Neural progenitor cell (in vitro differentiated cells): ENCODE measurements at regions not wholly inside any gene's neighbourhood (a gene's known extent, or its start where the extent isn't known, plus 50 kb on each side); places are given as distances from the start of the nearest gene placed in this dataset.

ENCODE experiments used
- DNase-seq: peaks from one replicate; pipeline ENCODE4 v3.0.0-alpha.2; 2016; ENCODE audit warnings: low spot score
- H2AFZ ChIP-seq: fragments of 200-600 bp; sonication (generic); replicated peaks from 2 replicates; pipeline ENCODE4 v1.6.1; 2016; ENCODE audit warnings: antibody characterized with exemption
- H3F3A ChIP-seq: fragments of 200-600 bp; sonication (generic); 2 replicates; pipeline ENCODE4 v1.6.1; 2016; ENCODE audit warnings: antibody characterized with exemption, low read depth
- H3K27ac ChIP-seq: fragments of 200-600 bp; sonication (generic); 2 replicates; pipeline ENCODE4 v1.5.1; 2016; ENCODE audit warnings: mild to moderate bottlenecking
- H3K27me3 ChIP-seq: fragments of 200-600 bp; sonication (generic); 2 replicates; pipeline ENCODE4 v1.6.1; 2016; ENCODE audit warnings: mild to moderate bottlenecking, moderate library complexity
- H3K36me3 ChIP-seq: fragments of 200-600 bp; sonication (generic); 2 replicates; pipeline ENCODE4 v1.5.1; 2016
- H3K4me1 ChIP-seq: fragments of 200-600 bp; sonication (generic); 2 replicates; pipeline ENCODE4 v1.6.1; 2016; ENCODE audit warnings: mixed run types
- H3K4me2 ChIP-seq: fragments of 200-600 bp; sonication (generic); 2 replicates; pipeline ENCODE4 v1.6.1; 2016
- H3K4me3 ChIP-seq: fragments of 200-600 bp; sonication (generic); 2 replicates; pipeline ENCODE4 v1.5.1; 2016
- H3K79me2 ChIP-seq: fragments of 200-600 bp; sonication (generic); 2 replicates; pipeline ENCODE4 v1.6.1; 2016; ENCODE audit warnings: low read depth
- H3K9ac ChIP-seq: fragments of 200-600 bp; sonication (generic); 2 replicates; pipeline ENCODE4 v1.6.1; 2016
- H3K9me3 ChIP-seq: fragments of 200-600 bp; sonication (generic); 2 replicates; pipeline ENCODE4 v1.5.1; 2016; ENCODE audit warnings: low read depth
- H4K20me1 ChIP-seq: fragments of 200-600 bp; sonication (generic); 2 replicates; pipeline ENCODE4 v1.6.1; 2016; ENCODE audit warnings: low read depth
- H3K27ac Mint-ChIP-seq: 3 replicates; pipeline ENCODE4 v1.8.0; 2021; ENCODE audit warnings: mixed read lengths
- H3K27me3 Mint-ChIP-seq: 2 replicates; pipeline ENCODE4 v1.8.0; 2022; ENCODE audit warnings: low read depth, mild to moderate bottlenecking, inconsistent platforms, moderate library complexity, mixed read lengths; ENCODE audit not compliant: insufficient read depth
- H3K36me3 Mint-ChIP-seq: 3 replicates; pipeline ENCODE4 v1.8.0; 2021; ENCODE audit warnings: mixed read lengths
- H3K4me1 Mint-ChIP-seq: 3 replicates; pipeline ENCODE4 v1.8.0; 2021; ENCODE audit warnings: mixed read lengths
- H3K4me3 Mint-ChIP-seq: 3 replicates; pipeline ENCODE4 v1.8.0; 2021; ENCODE audit warnings: mild to moderate bottlenecking, moderate library complexity, mixed read lengths
- H3K9me3 Mint-ChIP-seq: 3 replicates; pipeline ENCODE4 v1.8.0; 2020; ENCODE audit warnings: mixed read lengths
- CTCF ChIP-seq: fragments of 200-600 bp; sonication (generic); IDR thresholded peaks from 2 replicates; pipeline ENCODE4 v1.5.1; 2017; ENCODE audit warnings: antibody characterized with exemption, mild to moderate bottlenecking
- EZH2 ChIP-seq: fragments of 200-600 bp; sonication (generic); IDR thresholded peaks from 2 replicates; pipeline ENCODE4 v1.6.1; 2017; ENCODE audit warnings: antibody characterized with exemption, mild to moderate bottlenecking, moderate library complexity
- EZH2phosphoT487 ChIP-seq: fragments of 200-600 bp; sonication (generic); IDR thresholded peaks from 2 replicates; pipeline ENCODE4 v1.6.1; 2017; ENCODE audit warnings: antibody characterized with exemption

GRCh38 chr3:139738697-139739096, 60.9 kb upstream of the NMNAT3 start:
- H3K4me3 Mint-ChIP-seq: no peak overlapping the region
- H3K27ac Mint-ChIP-seq: no peak overlapping the region
- no peaks in the 10 kb centered on the region for H3K4me1 Mint-ChIP-seq
- H3K4me3 ChIP-seq: no peak overlapping the region
- DNase-seq: no peak
- H2AFZ ChIP-seq: no peak overlapping the region
- H3K9me3 ChIP-seq: no peaks in the 10 kb centered on the region
- TF ChIP-seq EZH2 (no peak), CTCF (no peak), EZH2phosphoT487 (no peak)
- H3K4me2 ChIP-seq: no peak overlapping the region
- no peaks in the 10 kb centered on the region for H3F3A ChIP-seq
- H3K79me2 ChIP-seq: no peaks in the 10 kb centered on the region
- H3K36me3 Mint-ChIP-seq: no peaks in the 10 kb centered on the region
- H3K27me3 Mint-ChIP-seq: peaks cover 2% of the 10 kb centered on the region
- no peak overlapping the region for H3K27ac ChIP-seq
- no peak overlapping the region for H3K9ac ChIP-seq
- no peaks in the 10 kb centered on the region for H4K20me1 ChIP-seq
- H3K4me1 ChIP-seq: no peaks in the 10 kb centered on the region
- H3K27me3 ChIP-seq: no peaks in the 10 kb centered on the region
- no peaks in the 10 kb centered on the region for H3K36me3 ChIP-seq
- H3K9me3 Mint-ChIP-seq: no peaks in the 10 kb centered on the region

GRCh38 chr3:139737682-139738361, 60.0 kb upstream of the NMNAT3 start:
- H3K9ac ChIP-seq: no peak overlapping the region
- H3K9me3 ChIP-seq: no peaks in the 10 kb centered on the region
- Mint-ChIP-seq H3K27me3 (peaks cover 2% of the 10 kb centered on the region), H3K36me3 (no peaks in the 10 kb centered on the region), H3K4me3 (no peak overlapping the region), H3K4me1 (no peaks in the 10 kb centered on the region), H3K27ac (no peak overlapping the region), H3K9me3 (no peaks in the 10 kb centered on the region)
- no peaks in the 10 kb centered on the region for H3K36me3 ChIP-seq
- H3F3A ChIP-seq: no peaks in the 10 kb centered on the region
- H3K27ac ChIP-seq: no peak overlapping the region
- no peak overlapping the region for H2AFZ ChIP-seq
- no peak overlapping the region for H3K4me2 ChIP-seq
- no peaks in the 10 kb centered on the region for H3K4me1 ChIP-seq
- no peak for DNase-seq
- H3K4me3 ChIP-seq: no peak overlapping the region
- H4K20me1 ChIP-seq: no peaks in the 10 kb centered on the region
- TF ChIP-seq EZH2phosphoT487 (no peak), CTCF (no peak), EZH2 (no peak)
- no peaks in the 10 kb centered on the region for H3K79me2 ChIP-seq
- H3K27me3 ChIP-seq: no peaks in the 10 kb centered on the region

GRCh38 chr3:139735191-139735590, 57.4 kb upstream of the NMNAT3 start:
- DNase-seq: no peak
- H4K20me1 ChIP-seq: no peaks in the 10 kb centered on the region
- no peaks in the 10 kb centered on the region for H3K27me3 ChIP-seq
- H3K79me2 ChIP-seq: no peaks in the 10 kb centered on the region
- H3K9me3 ChIP-seq: no peaks in the 10 kb centered on the region
- no peak overlapping the region for H3K4me2 ChIP-seq
- H3K9ac ChIP-seq: no peak overlapping the region
- H3K36me3 ChIP-seq: no peaks in the 10 kb centered on the region
- H3K36me3 Mint-ChIP-seq: no peaks in the 10 kb centered on the region
- no peak overlapping the region for H3K27ac Mint-ChIP-seq
- TF ChIP-seq CTCF: no peak
- no peak for TF ChIP-seq EZH2phosphoT487
- TF ChIP-seq EZH2: no peak
- H3K27ac ChIP-seq: no peak overlapping the region
- H3F3A ChIP-seq: no peaks in the 10 kb centered on the region
- no peak overlapping the region for H3K4me3 Mint-ChIP-seq
- H3K4me1 ChIP-seq: no peaks in the 10 kb centered on the region
- peaks cover 2% of the 10 kb centered on the region for H3K27me3 Mint-ChIP-seq
- no peaks in the 10 kb centered on the region for H3K9me3 Mint-ChIP-seq
- no peak overlapping the region for H3K4me3 ChIP-seq
- no peak overlapping the region for H2AFZ ChIP-seq
- H3K4me1 Mint-ChIP-seq: no peaks in the 10 kb centered on the region
